Fibroblast of lung (primary cell): ENCODE measurements at regions not wholly inside any gene's neighbourhood (a gene's known extent, or its start where the extent isn't known, plus 50 kb on each side); places are given as distances from the start of the nearest gene placed in this dataset.

ENCODE experiments used
- DNase-seq, 2 donors: peaks; one replicate each; pipeline versions ENCODE4 v3.0.0 to v3.0.0-alpha.2; 2010; ENCODE audit warnings: low read depth in 2 of 2
- H2AFZ ChIP-seq: 2 replicates; pipeline ENCODE4 v1.5.1; 2012; ENCODE audit warnings: low read length, control low read depth, inconsistent platforms
- H3K27ac ChIP-seq: 2 replicates; pipeline ENCODE4 v1.5.1; 2011; ENCODE audit warnings: low read length, control low read depth; ENCODE audit not compliant: insufficient read depth
- H3K27me3 ChIP-seq: 2 replicates; pipeline ENCODE4 v1.5.1; 2011; ENCODE audit warnings: mild to moderate bottlenecking, low read length; ENCODE audit not compliant: control insufficient read depth, insufficient read depth
- H3K36me3 ChIP-seq: 2 replicates; pipeline ENCODE4 v1.5.1; 2011; ENCODE audit warnings: low read length; ENCODE audit not compliant: control insufficient read depth, insufficient read depth
- H3K4me1 ChIP-seq: 2 replicates; pipeline ENCODE4 v1.5.1; 2011; ENCODE audit warnings: low read length; ENCODE audit not compliant: control insufficient read depth, insufficient read depth; ENCODE audit errors: extremely low read depth
- H3K4me2 ChIP-seq: 2 replicates; pipeline ENCODE4 v1.5.1; 2011; ENCODE audit warnings: low read length, control low read depth; ENCODE audit not compliant: insufficient read depth; ENCODE audit errors: extremely low read depth
- H3K4me3 ChIP-seq, 4 experiments: fragments of 200-600 bp in 1 of 4; sonication (generic) in 1 of 4; replicated peaks in 1 of 4; 2 replicates each; pipeline ENCODE4 v1.5.1; 2011 to 2016; ENCODE audit warnings: low read length in 4 of 4, low read depth in 3 of 4, mild to moderate bottlenecking in 3 of 4, control low read depth in 2 of 4, inconsistent platforms in 1 of 4, mixed read lengths in 1 of 4; ENCODE audit not compliant: insufficient read depth in 1 of 4; ENCODE audit errors: control extremely low read depth in 1 of 4
- H3K79me2 ChIP-seq: 2 replicates; pipeline ENCODE4 v1.5.1; 2012; ENCODE audit warnings: mild to moderate bottlenecking, low read length, inconsistent platforms; ENCODE audit not compliant: control insufficient read depth, insufficient read depth
- H3K9ac ChIP-seq: 2 replicates; pipeline ENCODE4 v1.5.1; 2011; ENCODE audit warnings: mild to moderate bottlenecking, low read length, control low read depth; ENCODE audit not compliant: insufficient read depth
- H3K9me3 ChIP-seq: 2 replicates; pipeline ENCODE4 v1.5.1; 2012; ENCODE audit warnings: low read depth, low read length; ENCODE audit not compliant: control insufficient read depth, insufficient read depth
- H4K20me1 ChIP-seq: 2 replicates; pipeline ENCODE4 v1.5.1; 2011; ENCODE audit warnings: low read length; ENCODE audit not compliant: control insufficient read depth, insufficient read depth; ENCODE audit errors: extremely low read depth
- EZH2 ChIP-seq: IDR thresholded peaks from 2 replicates; pipeline ENCODE4 v1.5.1; 2012; ENCODE audit warnings: low read length, control low read depth, mild to moderate bottlenecking; ENCODE audit errors: missing control alignments
- TF ChIP-seq, protein P1 (sequence below), 2 donors: IDR thresholded peaks in 1 of 2; conservative IDR thresholded peaks in 1 of 2; 1 replicate in 1 of 2; 2 replicates in 1 of 2; pipeline ENCODE4 v1.5.1; 2011 to 2012; ENCODE audit warnings: low read length in 2 of 2, control low read depth in 1 of 2, inconsistent platforms in 1 of 2, low read depth in 1 of 2, mild to moderate bottlenecking in 1 of 2

DNA sequence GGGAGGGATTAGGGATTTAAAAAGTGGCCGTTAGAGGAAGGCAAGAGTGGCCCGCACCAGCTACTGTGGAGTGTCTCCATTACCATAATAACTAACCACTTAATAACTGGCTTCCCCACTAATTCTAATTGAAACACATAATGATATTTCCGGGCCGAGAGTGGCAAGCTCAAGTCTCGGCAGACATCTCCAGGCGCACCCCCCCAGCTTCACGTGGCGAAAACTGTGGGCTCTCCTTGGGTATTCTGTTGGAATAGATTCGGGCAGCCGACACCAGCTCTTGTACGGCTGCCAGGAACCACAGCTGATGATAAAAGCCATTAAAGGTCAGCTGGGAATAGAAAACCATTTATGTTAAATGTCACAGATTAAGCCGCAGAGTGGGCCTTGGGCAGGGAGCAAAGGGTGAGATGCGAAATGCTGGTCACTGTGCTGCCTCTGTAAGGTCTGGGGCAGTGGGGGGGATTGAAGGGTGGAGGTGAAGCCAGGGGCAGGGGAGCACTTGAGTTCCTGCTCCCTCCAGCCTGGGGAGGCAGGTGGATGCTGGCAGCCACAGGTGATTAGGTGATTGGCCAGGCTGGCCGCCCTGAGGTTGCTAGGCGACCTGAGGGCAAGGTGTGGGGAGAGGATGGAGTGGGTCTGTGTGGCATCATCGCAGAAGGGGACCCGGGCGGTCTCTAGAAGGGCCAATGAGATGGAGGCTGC lies 115.6 kb upstream of the SDK2 start:
- H3K4me1 ChIP-seq, result no peaks in the 10 kb centered on the region
- no peak overlapping the region for H3K9ac ChIP-seq
- H3K9me3 ChIP-seq, result no peaks in the 10 kb centered on the region
- H3K27me3 ChIP-seq, result no peaks in the 10 kb centered on the region
- no peak overlapping the region for H3K27ac ChIP-seq
- no peak overlapping the region for H3K4me3 ChIP-seq
- DNase-seq, result no peak
- no peaks in the 10 kb centered on the region for H3K79me2 ChIP-seq
- H3K4me2 ChIP-seq, result no peak overlapping the region
- no peaks in the 10 kb centered on the region for H4K20me1 ChIP-seq
- H3K36me3 ChIP-seq, result no peaks in the 10 kb centered on the region
- no peak overlapping the region for H2AFZ ChIP-seq
- TF ChIP-seq, protein P1, sequence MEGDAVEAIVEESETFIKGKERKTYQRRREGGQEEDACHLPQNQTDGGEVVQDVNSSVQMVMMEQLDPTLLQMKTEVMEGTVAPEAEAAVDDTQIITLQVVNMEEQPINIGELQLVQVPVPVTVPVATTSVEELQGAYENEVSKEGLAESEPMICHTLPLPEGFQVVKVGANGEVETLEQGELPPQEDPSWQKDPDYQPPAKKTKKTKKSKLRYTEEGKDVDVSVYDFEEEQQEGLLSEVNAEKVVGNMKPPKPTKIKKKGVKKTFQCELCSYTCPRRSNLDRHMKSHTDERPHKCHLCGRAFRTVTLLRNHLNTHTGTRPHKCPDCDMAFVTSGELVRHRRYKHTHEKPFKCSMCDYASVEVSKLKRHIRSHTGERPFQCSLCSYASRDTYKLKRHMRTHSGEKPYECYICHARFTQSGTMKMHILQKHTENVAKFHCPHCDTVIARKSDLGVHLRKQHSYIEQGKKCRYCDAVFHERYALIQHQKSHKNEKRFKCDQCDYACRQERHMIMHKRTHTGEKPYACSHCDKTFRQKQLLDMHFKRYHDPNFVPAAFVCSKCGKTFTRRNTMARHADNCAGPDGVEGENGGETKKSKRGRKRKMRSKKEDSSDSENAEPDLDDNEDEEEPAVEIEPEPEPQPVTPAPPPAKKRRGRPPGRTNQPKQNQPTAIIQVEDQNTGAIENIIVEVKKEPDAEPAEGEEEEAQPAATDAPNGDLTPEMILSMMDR (conservative IDR thresholded peaks at IDR 0.05 in 1 of 2, IDR thresholded peaks at IDR 0.05 in 1 of 2; ENCODE audit: low read depth in 1 of 2, low read length in 2 of 2), result no peak
- no peak for TF ChIP-seq EZH2

DNA sequence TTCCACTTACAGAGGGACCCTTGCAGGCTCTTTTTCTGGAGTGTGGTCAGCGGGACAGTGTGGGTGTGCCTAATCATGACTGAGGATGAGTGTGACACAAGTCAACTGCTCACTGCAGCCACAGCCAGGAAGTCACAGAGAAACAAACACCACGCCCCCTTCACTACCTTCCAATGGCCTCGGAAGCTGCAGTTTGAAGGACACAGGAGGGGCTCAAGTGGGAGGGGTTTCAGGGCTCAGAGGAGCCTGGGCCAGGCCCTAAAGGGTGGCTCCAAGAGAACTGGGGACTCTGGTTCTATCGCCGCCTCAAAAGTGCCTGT lies 116.2 kb upstream of the SDK2 start:
- no peak overlapping the region for H3K9ac ChIP-seq
- H3K27me3 ChIP-seq, result no peaks in the 10 kb centered on the region
- H2AFZ ChIP-seq, result no peak overlapping the region
- no peaks in the 10 kb centered on the region for H4K20me1 ChIP-seq
- no peak for TF ChIP-seq EZH2
- TF ChIP-seq, protein P1 (conservative IDR thresholded peaks at IDR 0.05 in 1 of 2, IDR thresholded peaks at IDR 0.05 in 1 of 2; ENCODE audit: low read depth in 1 of 2, low read length in 2 of 2), result no peak
- H3K4me2 ChIP-seq, result no peak overlapping the region
- no peaks in the 10 kb centered on the region for H3K4me1 ChIP-seq
- H3K79me2 ChIP-seq, result no peaks in the 10 kb centered on the region
- H3K4me3 ChIP-seq, result no peak overlapping the region
- H3K9me3 ChIP-seq, result no peaks in the 10 kb centered on the region
- H3K27ac ChIP-seq, result no peak overlapping the region
- DNase-seq, result no peak
- H3K36me3 ChIP-seq, result no peaks in the 10 kb centered on the region

DNA sequence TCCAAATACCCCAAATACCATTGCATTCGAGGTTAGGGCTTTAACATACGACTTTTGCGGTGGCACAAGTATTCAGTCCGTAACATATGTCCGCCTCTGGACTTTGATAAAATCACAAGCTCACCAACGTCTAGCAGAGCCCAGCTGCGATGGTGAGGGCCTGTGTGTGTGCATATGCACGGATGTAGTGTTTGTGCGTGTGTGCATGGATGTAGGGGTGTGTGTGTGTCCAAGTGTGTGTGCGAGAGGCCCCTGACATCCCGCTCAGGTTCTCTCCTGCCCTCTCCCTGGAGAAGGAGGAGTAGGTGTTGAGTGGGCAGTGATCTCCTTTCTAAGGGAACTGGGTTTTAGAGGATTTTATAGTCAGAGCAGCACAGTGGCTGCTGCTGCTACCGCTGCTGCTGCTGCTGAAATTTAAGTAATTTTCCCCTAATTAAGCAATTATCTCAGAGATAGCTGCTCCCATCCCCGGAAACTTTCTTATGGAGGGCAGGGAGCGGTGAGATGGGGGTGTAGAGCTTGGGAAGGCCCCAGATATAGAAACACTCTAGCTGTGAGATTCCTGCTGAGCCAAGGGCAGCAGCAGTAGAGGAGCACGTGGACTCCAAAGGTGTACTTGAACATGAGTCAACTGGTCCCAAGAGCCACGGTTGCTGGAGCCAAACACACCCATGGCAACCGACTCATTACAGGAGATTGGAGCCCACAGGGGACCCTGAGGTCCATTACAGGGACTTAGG lies 121.7 kb upstream of the SDK2 start:
- H3K79me2 ChIP-seq, result no peaks in the 10 kb centered on the region
- H3K9ac ChIP-seq, result no peak overlapping the region
- no peak overlapping the region for H2AFZ ChIP-seq
- no peak overlapping the region for H3K4me3 ChIP-seq
- TF ChIP-seq, protein P1 (conservative IDR thresholded peaks at IDR 0.05 in 1 of 2, IDR thresholded peaks at IDR 0.05 in 1 of 2; ENCODE audit: low read depth in 1 of 2, low read length in 2 of 2), result no peak
- TF ChIP-seq EZH2, result no peak
- peaks cover 3% of the 10 kb centered on the region for H3K4me1 ChIP-seq
- H3K4me2 ChIP-seq, result no peak overlapping the region
- H4K20me1 ChIP-seq, result no peaks in the 10 kb centered on the region
- no peak for DNase-seq
- H3K9me3 ChIP-seq, result no peaks in the 10 kb centered on the region
- H3K36me3 ChIP-seq, result no peaks in the 10 kb centered on the region
- no peak overlapping the region for H3K27ac ChIP-seq
- H3K27me3 ChIP-seq, result no peaks in the 10 kb centered on the region
